AG10803 (cell line): ENCODE measurements at regions not wholly inside any gene's neighbourhood (a gene's known extent, or its start where the extent isn't known, plus 50 kb on each side); places are given as distances from the start of the nearest gene placed in this dataset.
A peak's percentile ranks its signal among the peaks of the same experiment; 100 is the strongest.
"Not testable (repeated sequence)": the region's sequence is repeated elsewhere in the genome, so short reads cannot be mapped to it uniquely, and the experiment has no call there.

Experiments used
- DNase-seq: peaks from one replicate; pipeline ENCODE4 v3.0.0; 2010; ENCODE audit warnings: low read depth
- H3K4me3 ChIP-seq: 2 replicates; pipeline ENCODE4 v1.5.1; 2011; ENCODE audit warnings: mild to moderate bottlenecking, low read length, control low read depth
- CTCF ChIP-seq: conservative IDR thresholded peaks from 2 replicates; pipeline ENCODE4 v1.5.1; 2011; ENCODE audit warnings: mild to moderate bottlenecking, low read length, control low read depth, inconsistent platforms

GRCh38 chr13:27354379-27354778 is 70.0 kb upstream of the GTF3A start:
- H3K4me3 ChIP-seq, result no peak overlapping the region
- TF ChIP-seq CTCF, result peak; percentile 41
- peak; percentile 69 for DNase-seq

- no peak for TF ChIP-seq CTCF
- H3K4me3 ChIP-seq, result no peak overlapping the region
- DNase-seq, result no peak
Observed at GRCh38 chr13:27355894-27356293, 68.5 kb upstream of the GTF3A start.

GRCh38 chr13:27358420-27358819 is 66.0 kb upstream of the GTF3A start:
- no peak for TF ChIP-seq CTCF
- no peak overlapping the region for H3K4me3 ChIP-seq
- no peak for DNase-seq

GRCh38 chr13:27359199-27359821 is 65.1 kb upstream of the GTF3A start:
- H3K4me3 ChIP-seq, result no peak overlapping the region
- DNase-seq, result peak; percentile 61
- peak; percentile 91 for TF ChIP-seq CTCF

GRCh38 chr13:27360562-27360961 is 63.9 kb upstream of the GTF3A start:
- no peak for DNase-seq
- H3K4me3 ChIP-seq, result no peak overlapping the region
- TF ChIP-seq CTCF, result no peak

- H3K4me3 ChIP-seq, result peak overlapping the region; percentile 58
- DNase-seq, result peak; percentile 70
- TF ChIP-seq CTCF, result peak; percentile 96
Observed at GRCh38 chr13:27362064-27362751, 62.2 kb upstream of the GTF3A start.

GRCh38 chr13:27363637-27364036 is 60.8 kb upstream of the GTF3A start:
- not testable (repeated sequence) for DNase-seq, H3K4me3 ChIP-seq
